NCI-H748 treated with DMSO at 0.1 percent for 48 hours (cell line): ENCODE measurements at regions not wholly inside any gene's neighbourhood (a gene's known extent, or its start where the extent isn't known, plus 50 kb on each side); places are given as distances from the start of the nearest gene placed in this dataset.

Experiments used
- DNase-seq: peaks from one replicate; lab custom pipeline; 2025; lab: John Stamatoyannopoulos, UW

DNA sequence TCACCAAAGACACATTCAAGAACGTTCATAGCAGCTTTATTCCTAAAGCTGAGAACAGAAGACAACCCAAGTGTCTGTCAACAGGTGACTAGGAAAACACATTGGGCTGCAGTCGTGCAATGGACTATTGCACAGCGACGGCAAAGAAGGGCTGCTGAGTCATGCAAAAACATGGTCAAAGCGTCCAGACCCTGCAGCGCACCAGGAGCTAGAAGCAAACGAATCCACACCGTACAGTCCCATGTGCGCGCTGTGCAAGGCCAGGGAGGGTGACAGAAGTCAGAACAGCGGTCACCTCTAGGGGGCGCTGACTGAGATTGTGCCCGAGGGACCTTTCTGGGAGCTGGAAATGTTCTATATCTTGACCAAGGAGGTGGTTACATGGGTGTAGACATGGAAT lies 266.4 kb downstream of the MAF start:
- no peak for DNase-seq

GRCh38 chr16:79331066-79331465 lies 269.5 kb downstream of the MAF start:
- DNase-seq: no peak

DNA sequence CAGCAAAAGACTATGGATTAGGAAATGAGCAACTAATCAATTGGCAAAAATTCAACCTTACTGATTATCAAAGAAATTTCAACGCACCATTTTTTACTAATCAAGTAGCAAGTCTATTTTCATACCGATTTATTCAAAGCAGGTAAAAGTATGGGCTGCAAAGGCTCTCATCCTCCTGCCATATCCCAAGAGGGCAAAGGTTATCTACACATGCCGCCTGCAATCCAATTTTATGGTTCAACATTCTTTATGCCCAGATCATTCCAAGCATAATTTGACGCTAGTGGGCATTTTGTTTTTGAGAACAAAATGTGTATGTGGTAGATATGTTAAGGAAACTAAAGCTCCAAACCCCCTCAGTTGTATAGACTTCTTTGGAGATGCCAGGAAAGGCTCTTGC lies 270.6 kb downstream of the MAF start:
- DNase-seq: no peak

GRCh38 chr16:79329166-79329521 lies 271.4 kb downstream of the MAF start:
- no peak for DNase-seq

DNA sequence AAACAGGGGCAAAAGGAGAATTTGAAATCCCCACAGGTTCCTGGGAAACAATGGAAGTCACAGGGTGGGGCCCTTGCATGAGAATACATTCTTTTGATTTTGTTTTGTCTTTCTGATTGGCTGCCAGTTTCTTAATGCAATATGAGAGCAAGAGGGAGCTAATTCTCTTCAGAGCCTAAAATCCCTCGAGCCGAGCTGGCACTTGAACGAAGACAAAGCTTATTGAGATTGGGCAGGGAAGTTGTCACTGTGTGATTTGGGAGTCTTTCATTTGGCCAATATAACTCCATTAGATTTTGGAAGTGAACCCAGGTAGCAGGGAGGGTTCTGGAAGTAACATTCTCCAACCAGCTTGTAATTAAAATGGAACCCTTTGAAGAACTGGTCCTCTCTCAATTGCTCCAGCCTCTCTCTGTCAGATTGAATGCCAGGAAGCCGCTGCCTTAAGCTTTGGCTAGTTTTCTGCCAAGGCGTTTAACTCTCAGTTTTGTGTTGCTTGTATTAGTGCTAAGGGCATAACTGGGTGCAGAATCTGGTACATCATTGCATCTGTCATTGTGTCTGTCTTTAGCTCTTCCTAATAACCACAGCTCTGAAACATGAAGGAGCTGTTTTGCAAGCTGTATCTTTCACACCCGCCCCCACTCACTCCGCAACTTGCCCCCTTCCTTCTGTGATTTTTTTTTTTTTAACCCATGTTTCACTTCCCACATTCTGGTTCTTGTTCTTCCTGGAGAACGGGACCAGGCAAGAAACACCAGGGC lies 272.0 kb downstream of the MAF start:
- no peak for DNase-seq

DNA sequence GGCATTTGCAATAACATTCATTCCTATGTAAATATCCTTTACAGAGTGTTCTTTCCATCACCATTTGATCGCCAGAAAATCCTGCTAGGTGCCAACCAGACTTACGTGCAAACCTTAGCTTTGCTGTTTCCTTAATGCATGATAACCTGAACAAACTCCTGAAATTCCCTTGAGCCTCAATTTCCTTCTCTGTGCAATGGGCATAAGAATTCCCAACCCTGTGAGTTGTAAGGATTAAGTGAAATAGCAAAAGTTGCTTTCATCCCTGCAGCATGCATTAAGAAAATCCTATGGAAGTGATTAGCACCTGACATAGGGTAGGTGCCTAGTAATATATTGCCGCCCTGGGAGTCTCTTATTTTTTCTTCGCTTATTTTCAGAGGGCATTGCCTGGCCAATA lies 272.7 kb downstream of the MAF start:
- DNase-seq: no peak

- no peak for DNase-seq
Measured at GRCh38 chr16:79326549-79326948, 274.0 kb downstream of the MAF start.

- DNase-seq: no peak
Measured at GRCh38 chr16:79325226-79325945, 275.2 kb downstream of the MAF start.

DNA sequence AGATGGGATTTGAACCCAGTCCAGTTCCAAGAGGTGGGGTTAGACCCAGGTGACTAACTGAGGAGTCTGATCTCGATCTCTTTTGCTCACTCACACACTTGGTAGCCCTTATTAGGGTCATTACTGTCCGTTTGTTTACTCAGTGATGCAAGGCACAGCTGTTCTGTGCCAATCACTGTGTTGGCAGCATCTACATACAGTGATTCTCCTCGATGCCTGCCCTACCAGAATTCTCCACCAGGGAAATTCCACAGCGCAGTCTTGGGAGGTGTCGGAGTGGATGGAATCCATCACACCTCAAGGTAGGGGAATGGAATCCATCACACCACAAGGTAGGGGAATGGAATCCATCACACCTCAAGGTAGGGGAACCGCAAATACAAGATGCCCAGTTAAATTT lies 279.6 kb downstream of the MAF start:
- no peak for DNase-seq

DNA sequence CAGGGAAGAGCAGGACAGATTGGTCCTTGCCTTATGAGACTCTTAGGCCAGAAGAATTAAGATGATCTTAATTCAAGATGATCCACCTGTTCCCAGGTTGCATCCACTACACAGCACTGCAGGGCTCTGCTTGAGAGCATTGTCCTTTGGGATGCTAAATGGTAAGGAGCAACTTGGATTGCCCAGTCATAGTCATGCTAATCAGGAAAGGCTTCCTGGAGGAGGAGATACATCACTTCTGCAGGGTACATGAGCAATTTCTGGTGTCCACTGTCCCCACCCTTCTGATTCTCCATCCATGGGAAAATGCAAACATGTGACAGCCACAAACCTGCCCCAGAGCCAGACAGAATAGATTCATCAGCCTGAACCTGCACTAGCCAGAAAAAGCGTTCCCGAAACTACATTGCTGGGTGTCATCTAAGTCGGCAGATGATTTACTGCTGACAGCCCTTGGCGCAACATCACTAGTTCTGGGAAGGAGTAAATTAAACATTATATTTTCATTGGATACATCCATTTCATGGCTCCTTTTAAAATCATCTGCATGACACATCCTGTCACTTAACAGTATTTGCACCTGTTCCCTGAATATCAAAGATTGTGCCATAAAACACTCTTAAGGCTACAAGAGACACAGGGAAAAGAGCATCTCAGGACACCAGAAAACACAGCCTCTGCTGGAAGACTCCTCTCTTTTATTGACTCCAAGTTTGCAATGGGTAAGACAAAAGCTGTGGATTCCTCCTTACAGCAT lies 282.2 kb downstream of the MAF start:
- DNase-seq: no peak

GRCh38 chr16:79317521-79317920 lies 283.0 kb downstream of the MAF start:
- DNase-seq: no peak

DNA sequence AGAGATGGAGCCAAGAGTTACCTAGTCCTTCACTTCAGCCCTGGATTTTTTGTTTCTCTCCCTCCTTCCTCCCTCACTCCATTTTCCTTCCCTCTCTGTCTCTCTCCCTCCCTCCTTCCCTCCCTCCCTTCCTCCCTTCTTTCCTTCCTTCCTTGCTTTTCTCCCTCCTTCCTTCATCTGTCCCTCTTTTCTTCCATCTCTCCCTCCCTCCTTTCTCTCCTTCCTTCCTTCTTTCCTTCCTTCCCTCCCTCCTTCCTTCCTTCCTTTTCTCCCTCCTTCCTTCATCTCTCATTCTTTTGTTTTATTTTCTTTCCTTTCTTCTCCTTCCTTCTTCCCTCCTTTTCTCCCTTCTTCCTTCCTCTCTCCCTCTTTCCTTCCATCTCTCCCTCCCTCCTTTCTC lies 283.5 kb downstream of the MAF start:
- DNase-seq: no peak

- DNase-seq: no peak
Measured at GRCh38 chr16:79316004-79316458, 284.5 kb downstream of the MAF start.

DNA sequence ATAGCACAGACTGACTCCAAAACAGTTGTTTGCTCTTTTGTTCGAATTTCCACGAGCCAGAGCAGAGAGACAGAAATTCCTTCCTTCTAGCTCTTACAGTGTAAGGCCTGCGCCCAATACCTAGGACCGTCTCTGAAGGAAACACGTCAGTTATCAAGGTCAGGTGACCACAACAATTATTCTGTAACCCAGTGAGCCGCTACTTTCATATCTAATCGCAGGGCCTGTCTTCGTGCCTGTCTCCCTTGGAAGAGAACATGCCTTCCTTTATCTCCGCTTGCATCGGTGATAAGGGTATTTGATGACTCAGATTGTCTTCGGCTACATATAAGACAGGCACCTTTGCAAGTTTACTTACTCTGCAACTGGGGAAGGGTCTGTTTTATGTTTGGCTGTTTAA lies 288.0 kb downstream of the MAF start:
- no peak for DNase-seq

GRCh38 chr16:79310710-79311109 lies 289.8 kb downstream of the MAF start:
- no peak for DNase-seq

DNA sequence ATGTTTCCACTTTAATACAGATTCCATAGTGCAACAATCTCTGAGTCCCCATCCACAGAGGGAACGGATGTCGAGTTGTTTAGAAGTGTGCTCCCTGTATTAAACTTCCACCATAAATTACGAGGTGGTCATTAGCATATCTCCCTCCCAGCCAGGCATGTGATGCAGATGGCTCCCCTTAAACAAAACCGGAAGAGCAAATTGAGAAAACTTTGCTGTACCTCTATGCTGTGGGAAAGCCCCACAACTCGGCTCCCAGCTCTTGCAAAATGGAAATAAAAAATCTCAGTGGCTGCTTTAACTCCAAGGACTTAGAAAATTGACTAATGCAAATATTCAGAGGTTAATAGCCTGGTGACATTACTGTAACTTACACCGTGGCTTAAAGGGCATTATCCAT lies 290.9 kb downstream of the MAF start:
- no peak for DNase-seq

GRCh38 chr16:79307214-79307613 lies 293.3 kb downstream of the MAF start:
- no peak for DNase-seq

DNA sequence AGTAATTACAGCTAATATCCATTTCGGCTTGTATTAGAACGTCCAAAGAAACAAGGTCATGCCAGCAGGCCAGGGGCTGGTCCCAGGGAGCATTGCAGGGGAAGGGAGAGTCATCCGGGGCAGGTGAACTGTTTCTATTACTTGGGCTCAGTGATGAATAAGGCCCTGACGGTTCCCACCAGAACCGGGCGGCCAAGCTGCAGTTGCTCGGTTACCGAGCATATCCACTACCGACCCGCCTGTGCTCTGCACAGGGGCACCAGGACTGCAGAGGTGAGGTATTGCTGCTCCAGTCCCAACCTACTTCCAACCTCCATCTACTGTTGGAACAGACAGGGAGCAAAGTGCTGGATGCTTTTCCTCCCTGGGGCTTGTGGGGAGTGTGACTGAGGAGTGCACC lies 295.5 kb downstream of the MAF start:
- DNase-seq: no peak

- no peak for DNase-seq
Measured at GRCh38 chr16:79303959-79304387, 296.6 kb downstream of the MAF start.

GRCh38 chr16:79303206-79303605 lies 297.3 kb downstream of the MAF start:
- no peak for DNase-seq

- no peak for DNase-seq
Measured at GRCh38 chr16:79302731-79303130, 297.8 kb downstream of the MAF start.

GRCh38 chr16:79301051-79301450 lies 299.5 kb downstream of the MAF start:
- DNase-seq: no peak
